SK-N-SH treated with all-trans-retinoic acid at 6 μM for 48 hours (cell line): ENCODE measurements at regions not wholly inside any gene's neighbourhood (a gene's known extent, or its start where the extent isn't known, plus 50 kb on each side); places are given as distances from the start of the nearest gene placed in this dataset.

Experiments
- PPARA ChIP-seq: fragments of 250-450 bp; sonication (Bioruptor Pico); IDR thresholded peaks from 2 replicates; pipeline ENCODE4 v1.5.0; 2020; ENCODE audit warnings: mild to moderate bottlenecking, borderline replicate concordance
- RARB ChIP-seq: fragments of 250-450 bp; sonication (Bioruptor Pico); IDR thresholded peaks from 2 replicates; pipeline ENCODE4 v1.8.0; 2021; ENCODE audit warnings: mild to moderate bottlenecking, moderate library complexity
- SNAI2 ChIP-seq: fragments of 250-450 bp; sonication (Bioruptor Pico); IDR thresholded peaks from 2 replicates; pipeline ENCODE4 v1.5.0; 2020; ENCODE audit warnings: mild to moderate bottlenecking, moderate library complexity
- ZFP30 ChIP-seq: fragments of 450-650 bp; formaldehyde crosslinking; IDR thresholded peaks from 2 replicates; pipeline ENCODE4 v1.5.0; 2022; ENCODE audit warnings: mild to moderate bottlenecking, moderate library complexity
- ZNF565 ChIP-seq: fragments of 450-650 bp; formaldehyde crosslinking; conservative IDR thresholded peaks from 2 replicates; pipeline ENCODE4 v1.5.0; 2020; ENCODE audit warnings: low read depth, mild to moderate bottlenecking, moderate library complexity
- TF ChIP-seq, protein P1 (sequence below): fragments of 250-450 bp; sonication (Bioruptor Pico); IDR thresholded peaks from 2 replicates; pipeline ENCODE4 v1.8.0; 2020; ENCODE audit warnings: mild to moderate bottlenecking, moderate library complexity, borderline replicate concordance
- TF ChIP-seq, protein P2 (sequence below): fragments of 250-450 bp; sonication (Bioruptor Pico); IDR thresholded peaks from 2 replicates; pipeline ENCODE4 v1.8.0; 2021; ENCODE audit warnings: low read depth, mild to moderate bottlenecking, moderate library complexity, borderline replicate concordance
- TF ChIP-seq, protein P3 (sequence below): fragments of 250-450 bp; sonication (Bioruptor Pico); IDR thresholded peaks from 2 replicates; pipeline ENCODE4 v1.5.1; 2021; ENCODE audit warnings: mild to moderate bottlenecking, moderate library complexity
- TF ChIP-seq, protein P4 (sequence below): fragments of 250-450 bp; sonication (Bioruptor Pico); IDR thresholded peaks from 2 replicates; pipeline ENCODE4 v1.5.0; 2020; ENCODE audit warnings: mild to moderate bottlenecking, moderate library complexity

DNA sequence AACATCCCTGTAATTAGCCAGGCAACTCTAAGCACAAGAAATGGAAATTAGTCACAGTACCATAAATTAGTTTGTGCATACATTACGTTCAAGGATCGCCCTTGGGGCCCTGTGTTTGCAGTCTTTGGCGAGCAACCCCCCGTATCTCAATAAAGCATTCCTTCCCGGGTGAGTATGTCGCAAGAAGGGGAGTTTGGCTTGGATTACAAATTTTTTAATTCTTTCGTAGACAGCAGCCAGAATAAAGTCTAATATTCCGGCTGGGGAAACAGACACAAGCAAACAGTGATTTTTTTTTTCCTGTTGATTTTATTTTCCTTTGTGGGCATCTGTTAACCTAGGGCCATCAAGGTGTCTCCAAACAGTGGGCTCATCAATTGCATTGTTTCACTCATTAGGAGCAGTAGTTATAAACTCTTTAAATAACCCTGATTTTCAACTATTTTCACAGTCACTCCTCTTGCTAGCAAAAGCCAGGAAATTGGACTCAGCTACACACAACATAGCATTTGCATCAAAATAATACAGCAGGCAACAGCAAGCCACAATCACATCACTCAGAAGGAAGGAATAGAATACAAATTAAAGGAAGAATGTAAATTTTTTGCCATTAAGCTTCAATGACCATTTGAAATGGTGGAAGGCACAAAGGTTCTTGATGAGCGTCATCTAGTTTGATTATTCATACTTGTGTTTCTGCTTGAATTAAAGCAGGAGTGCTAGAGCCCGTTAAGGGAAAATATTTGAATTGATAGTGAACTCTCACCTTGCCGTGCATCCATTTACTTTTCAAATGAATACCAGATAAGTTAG lies 85.3 kb downstream of the LINC00237 start:
- TF ChIP-seq, protein P1, sequence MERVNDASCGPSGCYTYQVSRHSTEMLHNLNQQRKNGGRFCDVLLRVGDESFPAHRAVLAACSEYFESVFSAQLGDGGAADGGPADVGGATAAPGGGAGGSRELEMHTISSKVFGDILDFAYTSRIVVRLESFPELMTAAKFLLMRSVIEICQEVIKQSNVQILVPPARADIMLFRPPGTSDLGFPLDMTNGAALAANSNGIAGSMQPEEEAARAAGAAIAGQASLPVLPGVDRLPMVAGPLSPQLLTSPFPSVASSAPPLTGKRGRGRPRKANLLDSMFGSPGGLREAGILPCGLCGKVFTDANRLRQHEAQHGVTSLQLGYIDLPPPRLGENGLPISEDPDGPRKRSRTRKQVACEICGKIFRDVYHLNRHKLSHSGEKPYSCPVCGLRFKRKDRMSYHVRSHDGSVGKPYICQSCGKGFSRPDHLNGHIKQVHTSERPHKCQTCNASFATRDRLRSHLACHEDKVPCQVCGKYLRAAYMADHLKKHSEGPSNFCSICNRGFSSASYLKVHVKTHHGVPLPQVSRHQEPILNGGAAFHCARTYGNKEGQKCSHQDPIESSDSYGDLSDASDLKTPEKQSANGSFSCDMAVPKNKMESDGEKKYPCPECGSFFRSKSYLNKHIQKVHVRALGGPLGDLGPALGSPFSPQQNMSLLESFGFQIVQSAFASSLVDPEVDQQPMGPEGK: no peak
- TF ChIP-seq ZFP30 (CRISPR knock-in tag): no peak
- no peak for TF ChIP-seq RARB (CRISPR knock-in tag)
- TF ChIP-seq PPARA (CRISPR knock-in tag): no peak
- no peak for TF ChIP-seq SNAI2
- TF ChIP-seq, protein P2, sequence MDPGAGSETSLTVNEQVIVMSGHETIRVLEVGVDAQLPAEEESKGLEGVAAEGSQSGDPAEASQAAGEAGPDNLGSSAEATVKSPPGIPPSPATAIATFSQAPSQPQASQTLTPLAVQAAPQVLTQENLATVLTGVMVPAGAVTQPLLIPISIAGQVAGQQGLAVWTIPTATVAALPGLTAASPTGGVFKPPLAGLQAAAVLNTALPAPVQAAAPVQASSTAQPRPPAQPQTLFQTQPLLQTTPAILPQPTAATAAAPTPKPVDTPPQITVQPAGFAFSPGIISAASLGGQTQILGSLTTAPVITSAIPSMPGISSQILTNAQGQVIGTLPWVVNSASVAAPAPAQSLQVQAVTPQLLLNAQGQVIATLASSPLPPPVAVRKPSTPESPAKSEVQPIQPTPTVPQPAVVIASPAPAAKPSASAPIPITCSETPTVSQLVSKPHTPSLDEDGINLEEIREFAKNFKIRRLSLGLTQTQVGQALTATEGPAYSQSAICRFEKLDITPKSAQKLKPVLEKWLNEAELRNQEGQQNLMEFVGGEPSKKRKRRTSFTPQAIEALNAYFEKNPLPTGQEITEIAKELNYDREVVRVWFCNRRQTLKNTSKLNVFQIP: no peak
- TF ChIP-seq, protein P3, sequence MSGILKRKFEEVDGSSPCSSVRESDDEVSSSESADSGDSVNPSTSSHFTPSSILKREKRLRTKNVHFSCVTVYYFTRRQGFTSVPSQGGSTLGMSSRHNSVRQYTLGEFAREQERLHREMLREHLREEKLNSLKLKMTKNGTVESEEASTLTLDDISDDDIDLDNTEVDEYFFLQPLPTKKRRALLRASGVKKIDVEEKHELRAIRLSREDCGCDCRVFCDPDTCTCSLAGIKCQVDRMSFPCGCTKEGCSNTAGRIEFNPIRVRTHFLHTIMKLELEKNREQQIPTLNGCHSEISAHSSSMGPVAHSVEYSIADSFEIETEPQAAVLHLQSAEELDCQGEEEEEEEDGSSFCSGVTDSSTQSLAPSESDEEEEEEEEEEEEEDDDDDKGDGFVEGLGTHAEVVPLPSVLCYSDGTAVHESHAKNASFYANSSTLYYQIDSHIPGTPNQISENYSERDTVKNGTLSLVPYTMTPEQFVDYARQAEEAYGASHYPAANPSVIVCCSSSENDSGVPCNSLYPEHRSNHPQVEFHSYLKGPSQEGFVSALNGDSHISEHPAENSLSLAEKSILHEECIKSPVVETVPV: no peak
- no peak for TF ChIP-seq ZNF565 (CRISPR knock-in tag)
- TF ChIP-seq, protein P4, sequence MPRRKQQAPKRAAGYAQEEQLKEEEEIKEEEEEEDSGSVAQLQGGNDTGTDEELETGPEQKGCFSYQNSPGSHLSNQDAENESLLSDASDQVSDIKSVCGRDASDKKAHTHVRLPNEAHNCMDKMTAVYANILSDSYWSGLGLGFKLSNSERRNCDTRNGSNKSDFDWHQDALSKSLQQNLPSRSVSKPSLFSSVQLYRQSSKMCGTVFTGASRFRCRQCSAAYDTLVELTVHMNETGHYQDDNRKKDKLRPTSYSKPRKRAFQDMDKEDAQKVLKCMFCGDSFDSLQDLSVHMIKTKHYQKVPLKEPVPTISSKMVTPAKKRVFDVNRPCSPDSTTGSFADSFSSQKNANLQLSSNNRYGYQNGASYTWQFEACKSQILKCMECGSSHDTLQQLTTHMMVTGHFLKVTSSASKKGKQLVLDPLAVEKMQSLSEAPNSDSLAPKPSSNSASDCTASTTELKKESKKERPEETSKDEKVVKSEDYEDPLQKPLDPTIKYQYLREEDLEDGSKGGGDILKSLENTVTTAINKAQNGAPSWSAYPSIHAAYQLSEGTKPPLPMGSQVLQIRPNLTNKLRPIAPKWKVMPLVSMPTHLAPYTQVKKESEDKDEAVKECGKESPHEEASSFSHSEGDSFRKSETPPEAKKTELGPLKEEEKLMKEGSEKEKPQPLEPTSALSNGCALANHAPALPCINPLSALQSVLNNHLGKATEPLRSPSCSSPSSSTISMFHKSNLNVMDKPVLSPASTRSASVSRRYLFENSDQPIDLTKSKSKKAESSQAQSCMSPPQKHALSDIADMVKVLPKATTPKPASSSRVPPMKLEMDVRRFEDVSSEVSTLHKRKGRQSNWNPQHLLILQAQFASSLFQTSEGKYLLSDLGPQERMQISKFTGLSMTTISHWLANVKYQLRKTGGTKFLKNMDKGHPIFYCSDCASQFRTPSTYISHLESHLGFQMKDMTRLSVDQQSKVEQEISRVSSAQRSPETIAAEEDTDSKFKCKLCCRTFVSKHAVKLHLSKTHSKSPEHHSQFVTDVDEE: no peak
